T-helper 2 cell treated with Interferon-gamma antibody and Interleukin-4, amounts not matched to agents 5 μg/mL and 100 μg/mL, for 36 hours (primary cell): ENCODE measurements at regions not wholly inside any gene's neighbourhood (a gene's known extent, or its start where the extent isn't known, plus 50 kb on each side); places are given as distances from the start of the nearest gene placed in this dataset.

Source experiments
- DNase-seq: peaks from one replicate; pipeline ENCODE4 v3.0.0; 2021; ENCODE audit warnings: low spot score
- H3K27ac Mint-ChIP-seq: one replicate; pipeline ENCODE4 v1.8.0; 2021; ENCODE audit warnings: mild to moderate bottlenecking, mixed read lengths
- H3K27me3 Mint-ChIP-seq: one replicate; pipeline ENCODE4 v1.8.0; 2021; ENCODE audit warnings: low read depth, mixed read lengths
- H3K36me3 Mint-ChIP-seq: one replicate; pipeline ENCODE4 v1.8.0; 2021; ENCODE audit warnings: low read depth, mixed read lengths
- H3K4me1 Mint-ChIP-seq: one replicate; pipeline ENCODE4 v1.8.0; 2021; ENCODE audit warnings: low read depth, mixed read lengths
- H3K4me3 Mint-ChIP-seq: one replicate; pipeline ENCODE4 v1.8.0; 2022; ENCODE audit warnings: mild to moderate bottlenecking, moderate library complexity, mixed read lengths
- H3K9me3 Mint-ChIP-seq: one replicate; pipeline ENCODE4 v1.8.0; 2021; ENCODE audit warnings: mixed read lengths

DNA sequence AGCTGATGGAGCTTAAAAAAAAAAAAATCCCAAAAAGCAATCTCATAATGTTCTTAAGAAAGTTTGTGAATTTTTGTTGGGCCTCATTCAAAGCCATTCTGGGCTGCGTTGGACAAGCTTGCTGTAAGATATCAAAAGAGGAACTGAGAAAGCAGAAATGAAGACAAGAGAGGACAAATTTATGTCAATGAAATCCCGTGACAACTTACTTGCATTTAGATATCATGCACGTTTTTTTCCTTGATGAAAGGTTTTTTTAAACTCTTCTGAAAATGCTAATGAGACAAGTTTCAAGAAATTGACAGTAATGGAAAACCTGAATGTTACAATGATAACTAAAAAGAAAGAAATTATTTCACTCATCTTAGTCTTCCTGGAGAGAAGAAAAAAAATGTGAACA is 662.9 kb downstream of the SQOR start:
- Mint-ChIP-seq H3K9me3 (no peaks in the 10 kb centered on the region), H3K27ac (no peak overlapping the region), H3K36me3 (no peaks in the 10 kb centered on the region), H3K27me3 (no peaks in the 10 kb centered on the region), H3K4me1 (no peaks in the 10 kb centered on the region), H3K4me3 (no peak overlapping the region)
- no peak for DNase-seq

DNA sequence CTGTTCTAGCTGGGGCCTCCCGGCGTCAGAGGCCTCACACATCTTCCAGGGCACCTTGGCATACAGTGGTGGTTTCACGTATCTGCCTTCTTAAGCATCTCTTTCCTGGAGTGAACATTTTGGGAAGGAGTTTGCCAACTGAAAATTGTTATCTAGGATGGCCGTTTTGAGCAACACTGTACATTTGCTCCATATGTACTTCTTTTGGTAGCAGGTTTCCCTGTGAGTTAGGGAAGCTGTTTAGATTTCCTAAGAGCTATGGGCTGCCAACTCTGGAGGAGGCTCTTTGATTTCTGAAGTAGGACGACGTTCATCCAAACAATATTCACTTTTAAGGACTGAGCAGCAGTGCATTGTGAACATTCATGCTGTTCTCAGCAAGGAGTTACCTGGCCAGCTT is 665.9 kb downstream of the SQOR start:
- no peak for DNase-seq
- Mint-ChIP-seq H3K27me3 (no peaks in the 10 kb centered on the region), H3K4me3 (no peak overlapping the region), H3K36me3 (no peaks in the 10 kb centered on the region), H3K27ac (no peak overlapping the region), H3K4me1 (no peaks in the 10 kb centered on the region), H3K9me3 (no peaks in the 10 kb centered on the region)

- H3K27me3 Mint-ChIP-seq = no peaks in the 10 kb centered on the region
- no peak overlapping the region for H3K4me3 Mint-ChIP-seq
- no peak for DNase-seq
- no peak overlapping the region for H3K27ac Mint-ChIP-seq
- H3K36me3 Mint-ChIP-seq = no peaks in the 10 kb centered on the region
- no peaks in the 10 kb centered on the region for H3K4me1 Mint-ChIP-seq
- no peaks in the 10 kb centered on the region for H3K9me3 Mint-ChIP-seq
Measured at GRCh38 chr15:46301291-46301690, 666.5 kb downstream of the SQOR start.

- no peak overlapping the region for H3K4me3 Mint-ChIP-seq
- H3K9me3 Mint-ChIP-seq = no peaks in the 10 kb centered on the region
- no peaks in the 10 kb centered on the region for H3K27me3 Mint-ChIP-seq
- H3K27ac Mint-ChIP-seq = no peak overlapping the region
- no peaks in the 10 kb centered on the region for H3K4me1 Mint-ChIP-seq
- H3K36me3 Mint-ChIP-seq = no peaks in the 10 kb centered on the region
- DNase-seq = no peak
Measured at GRCh38 chr15:46301826-46302225, 667.0 kb downstream of the SQOR start.

DNA sequence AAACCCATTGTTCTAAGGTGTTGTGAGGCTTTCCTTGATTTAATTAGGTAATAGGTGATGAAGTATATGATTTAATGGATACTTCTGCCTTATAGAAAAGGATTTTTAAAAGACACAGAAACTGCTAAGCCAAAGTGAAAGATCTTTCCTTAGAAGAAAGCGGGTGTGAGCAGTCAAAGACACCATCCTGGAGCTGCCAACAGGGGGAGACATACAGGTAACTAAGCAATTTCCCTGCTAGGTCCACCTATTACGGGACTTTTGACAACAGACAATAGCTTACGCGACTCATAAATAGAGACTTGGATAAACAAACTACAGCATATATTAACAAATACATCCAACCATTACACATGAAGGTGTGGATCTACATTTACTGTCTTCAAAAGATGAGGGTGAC is 669.5 kb downstream of the SQOR start:
- H3K4me1 Mint-ChIP-seq = no peaks in the 10 kb centered on the region
- H3K9me3 Mint-ChIP-seq = no peaks in the 10 kb centered on the region
- no peak overlapping the region for H3K4me3 Mint-ChIP-seq
- H3K36me3 Mint-ChIP-seq = no peaks in the 10 kb centered on the region
- H3K27ac Mint-ChIP-seq = no peak overlapping the region
- DNase-seq = no peak
- H3K27me3 Mint-ChIP-seq = no peaks in the 10 kb centered on the region

- H3K27ac Mint-ChIP-seq = no peak overlapping the region
- no peaks in the 10 kb centered on the region for H3K4me1 Mint-ChIP-seq
- DNase-seq = no peak
- H3K27me3 Mint-ChIP-seq = no peaks in the 10 kb centered on the region
- H3K9me3 Mint-ChIP-seq = no peaks in the 10 kb centered on the region
- no peak overlapping the region for H3K4me3 Mint-ChIP-seq
- no peaks in the 10 kb centered on the region for H3K36me3 Mint-ChIP-seq
Measured at GRCh38 chr15:46307746-46308145, 672.9 kb downstream of the SQOR start.

GRCh38 chr15:46309914-46310313 is 675.1 kb downstream of the SQOR start:
- Mint-ChIP-seq H3K4me3 (no peak overlapping the region), H3K9me3 (no peaks in the 10 kb centered on the region), H3K27me3 (no peaks in the 10 kb centered on the region), H3K36me3 (no peaks in the 10 kb centered on the region), H3K4me1 (no peaks in the 10 kb centered on the region), H3K27ac (no peak overlapping the region)
- no peak for DNase-seq

- no peaks in the 10 kb centered on the region for H3K27me3 Mint-ChIP-seq
- H3K36me3 Mint-ChIP-seq = no peaks in the 10 kb centered on the region
- no peaks in the 10 kb centered on the region for H3K4me1 Mint-ChIP-seq
- H3K27ac Mint-ChIP-seq = no peak overlapping the region
- H3K9me3 Mint-ChIP-seq = no peaks in the 10 kb centered on the region
- H3K4me3 Mint-ChIP-seq = no peak overlapping the region
- peak; percentile 22 for DNase-seq
Measured at GRCh38 chr15:46312133-46312740, 677.4 kb downstream of the SQOR start.

GRCh38 chr15:46315434-46315833 is 680.6 kb downstream of the SQOR start:
- DNase-seq = no peak
- Mint-ChIP-seq H3K36me3 (no peaks in the 10 kb centered on the region), H3K4me3 (no peak overlapping the region), H3K4me1 (no peaks in the 10 kb centered on the region), H3K27ac (no peak overlapping the region), H3K9me3 (no peaks in the 10 kb centered on the region), H3K27me3 (no peaks in the 10 kb centered on the region)

DNA sequence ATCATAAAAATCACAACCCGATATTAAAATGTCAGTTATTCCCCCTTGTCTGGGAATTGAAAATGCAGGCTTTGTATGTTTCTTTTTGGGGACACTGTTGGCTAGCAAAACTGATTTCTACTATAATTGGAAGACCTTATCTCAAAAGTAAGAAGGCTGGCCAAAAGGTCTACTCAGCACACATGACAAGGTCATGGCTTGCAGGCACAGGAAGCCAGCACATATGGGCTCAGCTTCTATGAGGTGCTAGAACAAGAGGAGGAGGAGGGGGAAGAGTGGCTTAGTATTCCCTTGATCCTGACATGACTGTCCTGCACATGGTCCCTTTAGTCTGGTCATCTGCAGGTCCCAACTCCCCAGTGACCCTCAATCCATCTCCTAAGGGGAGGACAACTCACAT is 681.2 kb downstream of the SQOR start:
- no peaks in the 10 kb centered on the region for H3K4me1 Mint-ChIP-seq
- no peak for DNase-seq
- H3K9me3 Mint-ChIP-seq = no peaks in the 10 kb centered on the region
- H3K4me3 Mint-ChIP-seq = no peak overlapping the region
- H3K27me3 Mint-ChIP-seq = no peaks in the 10 kb centered on the region
- no peaks in the 10 kb centered on the region for H3K36me3 Mint-ChIP-seq
- no peak overlapping the region for H3K27ac Mint-ChIP-seq

DNA sequence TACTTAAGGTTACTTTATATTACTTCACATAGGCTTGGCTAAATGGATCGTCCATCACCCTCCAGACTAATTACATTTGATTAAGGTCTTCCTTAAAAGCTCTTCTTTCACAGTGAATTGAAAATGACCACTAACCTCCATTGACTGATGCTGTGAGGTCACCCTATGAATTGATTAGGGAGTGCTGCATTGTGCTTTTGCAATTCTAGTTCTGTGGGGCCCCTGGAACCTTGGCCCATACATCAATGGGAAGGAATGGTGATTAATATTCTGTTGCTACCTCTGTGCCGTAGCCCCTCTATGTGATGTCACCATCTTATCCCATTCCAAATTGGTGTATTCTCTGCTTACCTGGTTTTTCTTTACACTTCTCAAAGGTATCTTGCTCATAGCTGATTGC is 682.2 kb downstream of the SQOR start:
- Mint-ChIP-seq H3K9me3 (no peaks in the 10 kb centered on the region), H3K36me3 (no peaks in the 10 kb centered on the region), H3K27me3 (no peaks in the 10 kb centered on the region), H3K4me3 (no peak overlapping the region), H3K4me1 (no peaks in the 10 kb centered on the region), H3K27ac (no peak overlapping the region)
- no peak for DNase-seq

- no peak overlapping the region for H3K4me3 Mint-ChIP-seq
- no peak overlapping the region for H3K27ac Mint-ChIP-seq
- H3K36me3 Mint-ChIP-seq = no peaks in the 10 kb centered on the region
- no peaks in the 10 kb centered on the region for H3K27me3 Mint-ChIP-seq
- H3K9me3 Mint-ChIP-seq = no peaks in the 10 kb centered on the region
- no peak for DNase-seq
- H3K4me1 Mint-ChIP-seq = no peaks in the 10 kb centered on the region
Measured at GRCh38 chr15:46322753-46323152, 687.9 kb downstream of the SQOR start.

DNA sequence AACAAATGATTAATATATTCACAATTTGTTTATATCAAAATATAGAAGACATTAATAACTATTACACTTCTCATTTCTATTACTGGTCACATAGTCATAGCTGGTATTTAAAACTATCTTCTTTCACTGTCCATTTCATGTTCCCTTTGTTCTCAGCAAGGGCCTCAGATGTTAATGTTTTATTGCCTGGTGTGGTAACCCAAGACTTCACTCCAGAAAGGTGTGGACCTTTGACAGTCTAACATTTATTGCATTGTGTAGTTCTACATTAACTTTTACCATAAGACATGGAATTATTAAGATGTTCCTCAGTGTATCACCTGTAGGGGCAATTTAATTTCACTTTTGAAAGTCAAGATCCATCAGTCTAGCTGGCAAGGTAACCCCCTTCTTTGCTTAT is 691.3 kb downstream of the SQOR start:
- no peak overlapping the region for H3K4me3 Mint-ChIP-seq
- no peaks in the 10 kb centered on the region for H3K4me1 Mint-ChIP-seq
- H3K9me3 Mint-ChIP-seq = no peaks in the 10 kb centered on the region
- H3K36me3 Mint-ChIP-seq = no peaks in the 10 kb centered on the region
- DNase-seq = no peak
- H3K27ac Mint-ChIP-seq = no peak overlapping the region
- H3K27me3 Mint-ChIP-seq = no peaks in the 10 kb centered on the region

GRCh38 chr15:46328821-46329220 is 694.0 kb downstream of the SQOR start:
- no peaks in the 10 kb centered on the region for H3K9me3 Mint-ChIP-seq
- H3K27me3 Mint-ChIP-seq = no peaks in the 10 kb centered on the region
- no peaks in the 10 kb centered on the region for H3K4me1 Mint-ChIP-seq
- DNase-seq = no peak
- no peak overlapping the region for H3K27ac Mint-ChIP-seq
- no peak overlapping the region for H3K4me3 Mint-ChIP-seq
- H3K36me3 Mint-ChIP-seq = no peaks in the 10 kb centered on the region

DNA sequence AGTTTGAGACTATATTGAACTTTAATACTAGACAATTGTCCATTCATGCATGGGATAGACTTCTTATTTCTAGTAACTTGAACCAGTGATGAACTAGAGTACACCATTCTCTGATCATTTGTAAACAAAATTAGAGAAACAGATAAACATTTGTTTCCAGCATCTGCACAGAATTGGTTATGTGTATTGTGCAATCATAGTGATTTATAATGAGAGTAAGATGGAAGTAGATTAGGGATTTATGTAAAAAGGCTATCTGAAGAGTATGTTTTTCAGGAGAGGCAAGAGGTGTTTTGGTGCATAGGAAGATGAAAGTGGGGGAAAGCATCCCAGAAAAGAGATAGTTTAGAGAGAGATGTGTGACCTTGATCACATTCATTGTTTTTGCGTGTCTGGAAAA is 695.0 kb downstream of the SQOR start:
- no peak for DNase-seq
- H3K9me3 Mint-ChIP-seq = no peaks in the 10 kb centered on the region
- H3K4me1 Mint-ChIP-seq = no peaks in the 10 kb centered on the region
- H3K4me3 Mint-ChIP-seq = no peak overlapping the region
- no peaks in the 10 kb centered on the region for H3K36me3 Mint-ChIP-seq
- H3K27me3 Mint-ChIP-seq = no peaks in the 10 kb centered on the region
- H3K27ac Mint-ChIP-seq = no peak overlapping the region
